A549 (cell line): ENCODE measurements at regions not wholly inside any gene's neighbourhood (a gene's known extent, or its start where the extent isn't known, plus 50 kb on each side); places are given as distances from the start of the nearest gene placed in this dataset.
A peak's percentile ranks its signal among the peaks of the same experiment; 100 is the strongest.

Experiments
- ATAC-seq, 2 experiments: fragments of 200-7000 bp in 1 of 2; fragments of >200 bp in 1 of 2; cut with Nextera tagmentation in 1 of 2; cut with Tn5 transposase in 1 of 2; 3 replicates each; pipeline versions ENCODE4 v1.8.0 to v1.9.1; 2018 to 2020; ENCODE audit warnings: mild to moderate bottlenecking in 1 of 2, moderate library complexity in 1 of 2
- CTCF ChIA-PET: fragments of 300-600 bp; sonication (Branson Sonifier 250); formaldehyde crosslinking; extraction: SDS; loops from one replicate; lab custom pipeline; 2021; ENCODE audit warnings: antibody characterized with exemption, inconsistent platforms; lab: Yijun Ruan, JAX
- POLR2A ChIA-PET: fragments of 350-600 bp; formaldehyde crosslinking; extraction: SDS; loops from one replicate; lab custom pipeline; 2021; ENCODE audit warnings: antibody characterized with exemption, inconsistent platforms; lab: Yijun Ruan, JAX
- DNase-seq, 2 experiments: peaks; one replicate each; pipeline versions ENCODE4 v3.0.0 to v3.0.0-alpha.2; 2011 to 2016; ENCODE audit warnings: low read depth in 1 of 2, low spot score in 1 of 2
- FAIRE-seq: peaks from 2 replicates; lab custom pipeline; 2011; peaks lifted over from hg19 to GRCh38; lab: Jason Lieb, UNC
- H3K27ac ChIP-seq, 2 experiments: fragments of >200 bp; sonication (Bioruptor Twin); formaldehyde crosslinking; 3 replicates each; pipeline ENCODE4 v1.5.1; 2016 to 2017
- H3K4me1 ChIP-seq: fragments of >200 bp; sonication (Bioruptor Twin); formaldehyde crosslinking; 3 replicates; pipeline ENCODE4 v1.6.1; 2016
- H3K4me2 ChIP-seq: fragments of >200 bp; sonication (Bioruptor Twin); formaldehyde crosslinking; 3 replicates; pipeline ENCODE4 v1.6.1; 2016
- H3K4me3 ChIP-seq: fragments of >200 bp; sonication (Bioruptor Twin); formaldehyde crosslinking; 3 replicates; pipeline ENCODE4 v1.5.1; 2016
- H3K9me3 ChIP-seq: fragments of >200 bp; sonication (Bioruptor Twin); formaldehyde crosslinking; 3 replicates; pipeline ENCODE4 v1.6.1; 2016
- BHLHE40 ChIP-seq: IDR thresholded peaks from 2 replicates; pipeline ENCODE4 v1.6.1; 2012; ENCODE audit warnings: low read depth, low read length, inconsistent platforms
- CBX8 ChIP-seq: fragments of 200-600 bp; sonication (generic); IDR thresholded peaks from 2 replicates; pipeline ENCODE4 v1.6.1; 2016
- CEBPB ChIP-seq, 2 experiments: fragments of >200 bp in 1 of 2; sonication (Bioruptor Twin) in 1 of 2; formaldehyde crosslinking in 1 of 2; IDR thresholded peaks; 2 replicates each; pipeline ENCODE4 v1.6.1; 2012 to 2016
- EHMT2 ChIP-seq: fragments of 200-600 bp; sonication (generic); IDR thresholded peaks from 2 replicates; pipeline ENCODE4 v1.6.1; 2016; ENCODE audit warnings: antibody characterized with exemption, low read depth, mild to moderate bottlenecking, moderate library complexity
- ESRRA ChIP-seq: fragments of 150-350 bp; IDR thresholded peaks from 2 replicates; pipeline ENCODE4 v1.6.1; 2014; ENCODE audit warnings: mild to moderate bottlenecking, low read length, borderline replicate concordance
- FOSL2 ChIP-seq, 2 experiments: fragments of 450-650 bp in 1 of 2; fragments of >200 bp in 1 of 2; sonication (Bioruptor Twin) in 1 of 2; formaldehyde crosslinking; IDR thresholded peaks; 2 replicates each; pipeline versions ENCODE4 v1.5.0 to v1.6.1; 2016 to 2020; ENCODE audit warnings: mild to moderate bottlenecking in 1 of 2, moderate library complexity in 1 of 2
- GATA3 ChIP-seq: IDR thresholded peaks from 2 replicates; pipeline ENCODE4 v1.6.1; 2012; ENCODE audit warnings: borderline replicate concordance
- HDAC2 ChIP-seq: fragments of 200-600 bp; sonication (generic); IDR thresholded peaks from 2 replicates; pipeline ENCODE4 v1.6.1; 2016
- HEYL ChIP-seq: fragments of 250-450 bp; sonication (Bioruptor Pico); IDR thresholded peaks from 2 replicates; pipeline ENCODE4 v1.8.0; 2021; ENCODE audit warnings: mild to moderate bottlenecking, moderate library complexity
- HOXA7 ChIP-seq: fragments of 250-450 bp; sonication (Bioruptor Pico); IDR thresholded peaks from 2 replicates; pipeline ENCODE4 v1.5.0; 2020; ENCODE audit warnings: mild to moderate bottlenecking, moderate library complexity
- HOXB5 ChIP-seq: fragments of 250-450 bp; sonication (Bioruptor Pico); IDR thresholded peaks from 2 replicates; pipeline ENCODE4 v1.5.0; 2020; ENCODE audit warnings: mild to moderate bottlenecking, moderate library complexity
- JUNB ChIP-seq: fragments of >200 bp; sonication (Bioruptor Twin); formaldehyde crosslinking; IDR thresholded peaks from 2 replicates; pipeline ENCODE4 v1.6.1; 2016
- KDM1A ChIP-seq: fragments of 200-600 bp; sonication (generic); IDR thresholded peaks from 2 replicates; pipeline ENCODE4 v1.6.1; 2016; ENCODE audit warnings: low read depth, mild to moderate bottlenecking
- MAZ ChIP-seq: fragments of 150-350 bp; IDR thresholded peaks from 2 replicates; pipeline ENCODE4 v1.6.1; 2014; ENCODE audit warnings: antibody characterized with exemption, low read depth, low read length, borderline replicate concordance
- RFX5 ChIP-seq: fragments of 450-650 bp; IDR thresholded peaks from 2 replicates; pipeline ENCODE4 v1.7.1; 2014; ENCODE audit warnings: antibody characterized with exemption, mild to moderate bottlenecking, moderate library complexity
- SMC3 ChIP-seq: fragments of >200 bp; sonication (Bioruptor Twin); formaldehyde crosslinking; IDR thresholded peaks from 3 replicates; pipeline ENCODE4 v1.6.1; 2018; ENCODE audit warnings: inconsistent platforms
- TFCP2L1 ChIP-seq: fragments of 250-450 bp; sonication (Bioruptor Pico); IDR thresholded peaks from 2 replicates; pipeline ENCODE4 v1.5.0; 2021; ENCODE audit warnings: mild to moderate bottlenecking
- TP53 ChIP-seq: fragments of 250-450 bp; sonication (Bioruptor Pico); IDR thresholded peaks from 2 replicates; pipeline ENCODE4 v1.5.0; 2021; ENCODE audit warnings: mild to moderate bottlenecking, moderate library complexity
- ZC3H11A ChIP-seq: fragments of 450-650 bp; IDR thresholded peaks from 2 replicates; pipeline ENCODE4 v1.6.1; 2014; ENCODE audit warnings: antibody characterized with exemption, mild to moderate bottlenecking
- WGBS: methylation state at CpG from one replicate; pipeline ENCODE4 v1.1.6; 2017; ENCODE audit errors: missing lambda C conversion rate; 5-methylcytosine and 5-hydroxymethylcytosine counted together
- TF ChIP-seq, protein P1 (sequence below): fragments of 150-350 bp; IDR thresholded peaks from 2 replicates; pipeline ENCODE4 v1.6.1; 2014; ENCODE audit warnings: low read depth, mild to moderate bottlenecking, low read length
- TF ChIP-seq, protein P2 (sequence below): IDR thresholded peaks from 2 replicates; pipeline ENCODE4 v1.6.1; 2012; ENCODE audit warnings: low read depth, borderline replicate concordance

DNA sequence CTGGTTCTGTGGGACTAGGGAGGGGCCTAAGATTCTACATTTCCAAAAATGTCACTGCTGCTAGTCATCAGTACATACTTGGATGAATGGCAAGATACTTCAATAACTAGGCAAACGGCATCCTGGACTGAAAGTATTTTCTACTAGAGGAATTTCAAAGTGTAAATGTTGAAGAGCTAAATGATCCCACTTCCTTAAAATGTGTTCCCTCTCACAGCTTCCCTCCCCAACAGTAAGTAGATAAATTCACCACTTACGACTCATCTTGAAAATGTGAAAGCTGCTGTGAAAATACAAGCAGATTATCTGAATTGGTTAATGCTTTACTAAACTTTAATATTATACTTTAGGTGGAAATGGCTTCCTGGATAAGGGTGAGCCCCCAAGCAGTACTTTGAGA is 1571.5 kb upstream of the WWC1 start:
- TF ChIP-seq HOXB5 (CRISPR knock-in tag), result no peak
- no peak for TF ChIP-seq HDAC2
- no peak for TF ChIP-seq GATA3
- TF ChIP-seq, protein P1, sequence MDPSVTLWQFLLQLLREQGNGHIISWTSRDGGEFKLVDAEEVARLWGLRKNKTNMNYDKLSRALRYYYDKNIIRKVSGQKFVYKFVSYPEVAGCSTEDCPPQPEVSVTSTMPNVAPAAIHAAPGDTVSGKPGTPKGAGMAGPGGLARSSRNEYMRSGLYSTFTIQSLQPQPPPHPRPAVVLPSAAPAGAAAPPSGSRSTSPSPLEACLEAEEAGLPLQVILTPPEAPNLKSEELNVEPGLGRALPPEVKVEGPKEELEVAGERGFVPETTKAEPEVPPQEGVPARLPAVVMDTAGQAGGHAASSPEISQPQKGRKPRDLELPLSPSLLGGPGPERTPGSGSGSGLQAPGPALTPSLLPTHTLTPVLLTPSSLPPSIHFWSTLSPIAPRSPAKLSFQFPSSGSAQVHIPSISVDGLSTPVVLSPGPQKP, result no peak
- no peak for TF ChIP-seq FOSL2 (IDR thresholded peaks at IDR 0.05)
- no peak for TF ChIP-seq FOSL2 (CRISPR knock-in tag; IDR thresholded peaks at IDR 0.05)
- no peak for TF ChIP-seq RFX5
- TF ChIP-seq HEYL (CRISPR knock-in tag), result no peak
- FAIRE-seq, result no peak
- no peak overlapping the region for H3K4me2 ChIP-seq
- H3K27ac ChIP-seq, result no peak overlapping the region
- CTCF ChIA-PET, result no interaction called here
- 10% methylated on average over 2 of the region's 2 CpGs for WGBS
- ATAC-seq, result no peak
- H3K4me3 ChIP-seq, result no peak overlapping the region
- no peak for DNase-seq
- peaks cover 9% of the 10 kb centered on the region; the same call in 2 of the 3 replicates for H3K4me1 ChIP-seq
- POLR2A ChIA-PET, result interaction anchor here (0.6 kb wide), 1 partner anchor 901 kb away, joined by 5 read pairs; no protein-coding TSS in a partner anchor
- peaks cover 4% of the 10 kb centered on the region; the same call in 1 of the 3 replicates for H3K9me3 ChIP-seq

DNA sequence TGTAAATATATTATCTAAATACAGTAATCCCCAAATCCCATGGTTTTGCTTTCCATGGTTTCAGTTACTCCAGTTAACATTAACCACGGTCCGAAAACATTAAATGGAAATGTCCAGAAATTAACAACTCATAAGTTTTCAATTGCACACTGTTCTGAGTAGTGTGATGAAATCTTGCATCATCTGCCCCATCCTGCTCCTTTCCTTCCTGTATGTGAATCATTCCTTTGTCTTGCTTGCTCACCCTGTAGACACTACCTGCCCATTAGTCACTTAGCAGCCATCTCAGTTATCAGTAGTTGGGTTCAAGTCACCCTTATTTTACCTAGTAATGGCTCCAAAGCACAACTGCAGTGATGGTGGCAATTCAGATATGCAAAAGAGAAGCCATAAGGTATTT is 1568.5 kb upstream of the WWC1 start:
- H3K4me1 ChIP-seq, result peaks cover 9% of the 10 kb centered on the region; the same call in 2 of the 3 replicates
- 28% methylated on average over 2 of the region's 2 CpGs for whole genome bisulfite sequencing
- H3K4me2 ChIP-seq, result peak overlapping the region; percentile 3; the same call in 2 of the 3 replicates
- TF ChIP-seq KDM1A, result no peak
- TF ChIP-seq HEYL (CRISPR knock-in tag), result no peak
- no peak for TF ChIP-seq FOSL2 (IDR thresholded peaks at IDR 0.05)
- peak; percentile 64 for TF ChIP-seq FOSL2 (CRISPR knock-in tag; IDR thresholded peaks at IDR 0.05)
- peak in 1 of 2 experiments; percentile 78; a peak in 2 of 4 replicates for TF ChIP-seq CEBPB (IDR thresholded peaks at IDR 0.05)
- TF ChIP-seq TFCP2L1 (CRISPR knock-in tag), result no peak
- TF ChIP-seq, protein P2, sequence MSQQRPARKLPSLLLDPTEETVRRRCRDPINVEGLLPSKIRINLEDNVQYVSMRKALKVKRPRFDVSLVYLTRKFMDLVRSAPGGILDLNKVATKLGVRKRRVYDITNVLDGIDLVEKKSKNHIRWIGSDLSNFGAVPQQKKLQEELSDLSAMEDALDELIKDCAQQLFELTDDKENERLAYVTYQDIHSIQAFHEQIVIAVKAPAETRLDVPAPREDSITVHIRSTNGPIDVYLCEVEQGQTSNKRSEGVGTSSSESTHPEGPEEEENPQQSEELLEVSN, result no peak
- TF ChIP-seq SMC3, result no peak
- TF ChIP-seq MAZ, result no peak
- TF ChIP-seq BHLHE40, result no peak
- TF ChIP-seq HOXA7 (CRISPR knock-in tag), result no peak
- TF ChIP-seq ZC3H11A, result no peak
- TF ChIP-seq TP53 (CRISPR knock-in tag), result no peak
- peak; percentile 28; the same call in 1 of the 2 replicates for TF ChIP-seq JUNB
- no peak for TF ChIP-seq CBX8
- no peak for TF ChIP-seq EHMT2
- no peak for TF ChIP-seq GATA3
- TF ChIP-seq, all 56 proteins: peak for 3
- ATAC-seq (peak; percentile 60 to 77; a peak in 4 of 6 replicates), DNase-seq (peak; percentile 10 to 63), FAIRE-seq (no peak)
- Histone ChIP-seq H3K9me3 (peaks cover 4% of the 10 kb centered on the region; the same call in 1 of the 3 replicates), H3K27ac (peak overlapping the region; percentile 26 to 77; a peak in 5 of 6 replicates), H3K4me3 (no peak overlapping the region)
- CTCF ChIA-PET, result no interaction called here
- POLR2A ChIA-PET, result no interaction called here

DNA sequence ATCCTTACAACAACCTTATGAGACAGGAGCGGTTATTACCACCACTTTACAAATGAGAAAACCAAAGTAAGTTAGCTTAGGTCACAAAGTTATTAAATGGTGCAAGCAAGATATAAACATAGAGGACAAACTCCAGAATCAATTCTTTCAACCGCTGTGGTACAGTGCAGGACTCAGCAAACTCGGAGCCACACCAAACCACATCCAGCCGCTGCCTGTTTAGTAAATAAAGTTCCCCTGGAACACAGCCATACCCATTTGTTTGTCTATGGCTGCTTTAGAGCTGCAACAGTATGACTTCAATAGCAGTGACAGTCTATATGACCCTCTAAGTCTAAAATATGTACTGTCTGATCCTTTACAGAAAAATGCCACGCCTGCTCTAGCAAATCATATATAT is 1567.2 kb upstream of the WWC1 start:
- H3K9me3 ChIP-seq, result peaks cover 4% of the 10 kb centered on the region; the same call in 1 of the 3 replicates
- 22% methylated on average over 5 of the region's 5 CpGs for WGBS
- FAIRE-seq (no peak), ATAC-seq (peak in 1 of 2 experiments; percentile 22; a peak in 2 of 6 replicates), DNase-seq (peak in 1 of 2 experiments; percentile 8)
- no peak overlapping the region for H3K4me3 ChIP-seq
- TF ChIP-seq ESRRA, result no peak
- CTCF ChIA-PET, result no interaction called here
- H3K27ac ChIP-seq, result no peak overlapping the region
- H3K4me2 ChIP-seq, result peak overlapping the region; percentile 52; the same call in 1 of the 3 replicates
- peaks cover 9% of the 10 kb centered on the region; the same call in 2 of the 3 replicates for H3K4me1 ChIP-seq
- POLR2A ChIA-PET, result no interaction called here
